Upper lobe of left lung (tissue), 4 donors: ENCODE measurements at regions not wholly inside any gene's neighbourhood (a gene's known extent, or its start where the extent isn't known, plus 50 kb on each side); places are given as distances from the start of the nearest gene placed in this dataset.

Experiments used
- EP300 ChIP-seq, 4 donors: sonication (generic); formaldehyde crosslinking; IDR thresholded peaks; one replicate each; pipeline ENCODE4 v1.5.1; 2017; ENCODE audit warnings: antibody characterized with exemption in 4 of 4, control low read depth in 2 of 4
- POLR2A ChIP-seq, 4 donors: fragments of 450-650 bp; IDR thresholded peaks; one replicate each; pipeline ENCODE4 v1.5.1; 2016 to 2017; ENCODE audit warnings: antibody characterized with exemption in 4 of 4, mild to moderate bottlenecking in 2 of 4
- POLR2AphosphoS5 ChIP-seq, 2 donors: sonication (generic); formaldehyde crosslinking; IDR thresholded peaks; one replicate each; pipeline ENCODE4 v1.5.1; 2017; ENCODE audit warnings: antibody characterized with exemption in 2 of 2
- TF ChIP-seq, protein P1 (sequence below), 6 experiments: fragments of 450-650 bp in 4 of 6; fragments of 200-600 bp in 2 of 6; sonication (generic) in 2 of 6; IDR thresholded peaks; one replicate each; pipeline ENCODE4 v1.5.1; 2016 to 2019; ENCODE audit warnings: antibody characterized with exemption in 6 of 6

DNA sequence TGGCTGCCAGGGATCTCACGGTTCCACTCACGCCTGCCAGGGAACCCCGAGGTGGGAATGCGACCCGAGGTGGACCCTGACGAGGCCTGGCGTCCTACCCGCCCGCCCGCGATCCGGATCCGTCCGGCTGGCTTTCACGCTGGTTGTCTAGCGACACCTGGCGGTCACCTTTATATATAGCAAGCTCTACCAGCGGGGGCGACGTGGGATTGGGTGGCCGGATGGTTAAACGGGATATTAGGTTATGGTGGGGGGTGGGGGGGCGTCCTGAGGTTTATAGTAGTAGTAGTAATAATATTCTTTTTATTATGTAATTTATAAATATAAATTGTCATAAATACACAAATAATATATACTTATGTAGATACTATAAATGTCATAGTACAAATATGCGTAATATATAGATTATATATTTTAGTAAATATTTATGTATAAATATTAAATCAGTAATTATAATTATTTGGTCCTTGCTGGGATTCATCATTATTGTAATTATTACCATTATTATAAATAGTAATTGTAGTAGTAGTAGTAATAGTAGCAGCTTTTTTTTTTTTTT lies 136.9 kb downstream of the KCNJ12 start:
- TF ChIP-seq POLR2A (IDR thresholded peaks at IDR 0.05) (no peak), POLR2AphosphoS5 (IDR thresholded peaks at IDR 0.05) (no peak), EP300 (IDR thresholded peaks at IDR 0.05) (no peak)
- TF ChIP-seq, protein P1, sequence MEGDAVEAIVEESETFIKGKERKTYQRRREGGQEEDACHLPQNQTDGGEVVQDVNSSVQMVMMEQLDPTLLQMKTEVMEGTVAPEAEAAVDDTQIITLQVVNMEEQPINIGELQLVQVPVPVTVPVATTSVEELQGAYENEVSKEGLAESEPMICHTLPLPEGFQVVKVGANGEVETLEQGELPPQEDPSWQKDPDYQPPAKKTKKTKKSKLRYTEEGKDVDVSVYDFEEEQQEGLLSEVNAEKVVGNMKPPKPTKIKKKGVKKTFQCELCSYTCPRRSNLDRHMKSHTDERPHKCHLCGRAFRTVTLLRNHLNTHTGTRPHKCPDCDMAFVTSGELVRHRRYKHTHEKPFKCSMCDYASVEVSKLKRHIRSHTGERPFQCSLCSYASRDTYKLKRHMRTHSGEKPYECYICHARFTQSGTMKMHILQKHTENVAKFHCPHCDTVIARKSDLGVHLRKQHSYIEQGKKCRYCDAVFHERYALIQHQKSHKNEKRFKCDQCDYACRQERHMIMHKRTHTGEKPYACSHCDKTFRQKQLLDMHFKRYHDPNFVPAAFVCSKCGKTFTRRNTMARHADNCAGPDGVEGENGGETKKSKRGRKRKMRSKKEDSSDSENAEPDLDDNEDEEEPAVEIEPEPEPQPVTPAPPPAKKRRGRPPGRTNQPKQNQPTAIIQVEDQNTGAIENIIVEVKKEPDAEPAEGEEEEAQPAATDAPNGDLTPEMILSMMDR (IDR thresholded peaks at IDR 0.05), result peak; percentile 60 to 81 (median 75)
